Hippocampal formation (tissue), 2 donors: ENCODE measurements at regions not wholly inside any gene's neighbourhood (a gene's known extent, or its start where the extent isn't known, plus 50 kb on each side); places are given as distances from the start of the nearest gene placed in this dataset.
A peak's percentile ranks its signal among the peaks of the same experiment; 100 is the strongest.

Experiments
- DNase-seq, 2 donors: peaks; one replicate each; lab custom pipeline; 2025; lab: John Stamatoyannopoulos, UW

GRCh38 chr12:127742231-127742630 lies 524.7 kb upstream of the TMEM132C start:
- no peak for DNase-seq

DNA sequence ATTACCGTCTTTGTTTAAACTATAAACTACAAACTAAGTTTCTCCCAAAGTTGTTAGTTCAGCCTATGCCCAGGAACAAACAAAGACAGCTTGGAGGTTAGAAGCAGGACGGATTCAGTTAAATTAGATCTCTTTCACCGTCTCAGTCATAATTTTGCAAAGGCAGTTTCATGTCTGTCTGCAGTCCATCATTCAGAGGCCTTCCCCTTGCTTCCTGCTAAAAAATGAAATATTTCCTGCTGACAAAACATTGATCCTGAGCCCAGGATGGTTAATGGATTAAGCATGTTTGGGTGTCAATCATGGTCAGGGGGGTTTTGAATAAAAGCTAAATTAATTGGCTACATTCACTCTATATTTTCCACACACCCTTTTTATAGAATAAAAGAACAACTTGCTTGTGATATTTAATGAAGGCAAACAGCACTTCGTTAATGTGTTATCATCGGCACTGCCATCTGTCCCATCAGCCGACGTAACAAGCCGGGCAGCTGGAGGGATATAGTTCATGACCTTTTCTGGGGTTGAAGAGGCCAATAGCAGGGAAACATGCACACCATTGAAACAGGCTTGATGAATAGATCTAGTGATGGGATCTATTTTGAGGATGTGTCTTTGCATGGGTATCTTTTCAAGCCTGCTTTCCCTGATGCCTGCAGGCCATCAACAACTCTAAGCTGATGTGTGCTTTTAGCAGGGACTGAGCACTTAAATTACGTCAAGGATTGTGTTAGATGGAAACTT lies 521.3 kb upstream of the TMEM132C start:
- DNase-seq: no peak

GRCh38 chr12:127749416-127749815 lies 517.6 kb upstream of the TMEM132C start:
- DNase-seq: no peak

DNA sequence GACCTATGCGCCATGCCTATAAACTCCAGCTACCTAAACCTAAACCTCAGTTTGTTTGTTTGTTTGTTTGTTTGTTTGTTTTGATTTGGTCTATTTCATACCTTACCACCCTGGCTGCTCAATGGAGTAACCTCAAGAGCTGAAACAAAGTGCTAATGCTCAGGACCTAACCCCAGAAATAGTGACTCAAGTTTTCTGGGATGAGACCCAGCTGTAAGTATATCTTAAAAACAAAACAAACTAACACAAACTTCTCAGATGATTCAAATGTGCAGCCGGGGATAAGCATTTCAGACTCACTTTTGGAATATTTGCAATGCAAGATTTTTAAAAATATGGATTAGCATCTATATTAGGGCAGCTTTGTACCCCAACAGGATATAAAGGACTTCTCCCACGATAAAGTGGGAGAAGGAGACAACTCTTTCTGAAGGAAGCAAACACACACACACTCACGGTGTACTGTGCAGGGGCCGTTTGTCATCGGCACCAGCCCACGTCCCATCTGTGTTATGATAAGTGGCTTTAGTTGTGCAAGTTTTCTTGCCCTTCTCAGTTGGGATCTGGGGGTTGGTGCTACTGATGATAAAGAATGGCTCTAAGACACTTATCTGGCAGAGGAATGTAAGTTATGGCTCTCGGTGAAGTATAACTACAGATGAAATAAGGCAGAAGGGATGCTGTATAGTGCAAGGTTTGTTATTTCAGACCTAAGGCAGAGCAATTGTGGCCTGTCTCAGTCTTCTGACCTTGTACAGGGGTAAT lies 516.7 kb upstream of the TMEM132C start:
- DNase-seq: no peak

- no peak for DNase-seq
Measured at GRCh38 chr12:127752802-127753201, 514.2 kb upstream of the TMEM132C start.

DNA sequence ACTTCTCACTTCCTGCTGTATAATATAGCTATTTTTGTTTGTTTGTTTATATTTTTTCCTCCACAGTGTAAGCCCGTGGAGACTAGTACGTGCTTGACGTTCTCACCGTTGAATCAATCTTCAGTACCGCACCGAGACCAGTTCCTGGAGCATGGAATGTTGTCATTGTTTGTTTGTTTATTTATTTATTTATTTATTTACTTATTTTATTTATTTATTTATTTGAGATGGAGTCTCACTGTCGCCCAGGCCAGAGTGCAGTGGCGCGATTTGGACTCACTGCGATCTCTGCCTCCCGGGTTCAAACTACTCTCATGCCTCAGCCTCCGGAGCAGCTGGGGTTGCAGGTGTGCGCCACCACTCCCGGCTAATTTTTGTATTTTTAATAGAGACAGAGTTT lies 506.6 kb upstream of the TMEM132C start:
- no peak for DNase-seq

DNA sequence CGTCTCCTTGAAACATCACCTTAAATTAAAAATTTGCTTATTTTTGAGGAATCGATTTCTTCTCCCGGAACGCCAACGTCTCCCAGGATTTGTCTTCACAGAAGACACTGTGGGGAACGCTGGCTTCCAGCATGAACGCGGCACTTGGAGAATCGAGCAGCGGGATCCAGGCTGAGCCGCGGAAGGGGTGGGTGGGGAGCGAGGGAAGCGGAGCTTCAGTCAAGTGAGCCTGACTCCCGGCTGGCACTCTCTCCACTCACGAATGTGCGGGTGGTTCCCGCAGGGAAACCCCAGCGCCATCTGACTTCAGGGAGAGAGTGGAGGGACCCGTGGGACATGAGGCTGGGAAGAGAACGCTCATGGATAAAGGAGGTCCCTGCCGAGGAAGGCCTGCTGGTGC lies 506.0 kb upstream of the TMEM132C start:
- no peak for DNase-seq

DNA sequence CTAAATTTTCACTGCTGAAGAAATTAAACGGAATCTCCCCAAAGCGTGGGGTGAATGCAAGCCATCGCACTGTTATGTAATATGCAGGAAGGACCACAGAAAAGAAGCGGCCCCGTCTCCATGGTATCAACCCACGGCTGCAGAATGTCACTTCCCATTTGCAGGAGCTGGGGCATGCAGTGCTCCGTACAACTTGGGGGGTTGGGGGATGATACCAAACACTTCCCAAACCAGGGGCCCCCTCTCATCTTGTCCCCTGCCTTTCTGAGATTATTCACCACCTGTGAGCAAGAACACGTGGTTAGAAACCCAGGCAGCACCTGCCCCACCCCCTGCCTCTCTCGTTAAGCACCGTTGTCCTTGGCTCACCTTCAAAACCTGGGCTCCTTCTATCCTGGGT lies 505.1 kb upstream of the TMEM132C start:
- DNase-seq: peak in 1 of 2 donors; percentile 36

- DNase-seq: no peak
Measured at GRCh38 chr12:127767656-127768055, 499.3 kb upstream of the TMEM132C start.

GRCh38 chr12:127770118-127770517 lies 496.9 kb upstream of the TMEM132C start:
- DNase-seq: no peak

DNA sequence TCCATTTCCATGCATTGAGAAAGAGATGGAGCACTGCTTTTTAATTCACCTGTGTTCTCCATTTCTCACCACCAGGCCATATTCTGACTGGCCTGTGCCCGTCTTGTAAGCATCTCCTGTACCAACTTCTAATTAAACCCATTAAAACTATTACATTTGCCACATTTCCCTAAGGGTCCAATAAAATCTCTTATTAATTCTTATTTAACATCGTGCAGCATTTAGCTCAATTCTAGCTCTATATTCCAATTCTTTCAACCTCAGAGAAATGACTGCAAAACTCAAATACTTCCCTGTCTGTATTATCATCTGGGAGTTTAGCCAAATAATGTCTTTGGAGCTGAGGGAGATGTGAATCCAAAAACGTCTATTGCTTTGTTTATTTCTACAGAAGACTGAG lies 495.4 kb upstream of the TMEM132C start:
- DNase-seq: no peak

DNA sequence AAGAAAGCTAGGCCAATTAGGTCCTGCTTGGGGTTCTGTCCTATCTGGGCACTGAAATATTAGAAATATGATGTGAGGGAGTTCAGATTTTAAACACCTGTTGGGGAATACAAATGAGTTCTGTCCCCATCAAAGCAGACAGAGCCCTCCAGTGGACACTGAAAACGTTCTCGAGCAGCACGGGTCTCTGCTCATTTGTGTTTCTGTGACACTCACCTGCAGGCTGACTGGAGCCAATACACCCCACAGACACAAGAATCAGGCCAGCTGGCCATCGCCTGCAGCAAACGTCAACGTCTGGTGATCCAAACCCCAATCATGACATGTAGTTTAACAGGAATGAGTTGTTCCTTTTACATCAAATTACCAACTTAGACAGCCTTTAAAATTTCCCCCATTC lies 493.4 kb upstream of the TMEM132C start:
- DNase-seq: no peak

DNA sequence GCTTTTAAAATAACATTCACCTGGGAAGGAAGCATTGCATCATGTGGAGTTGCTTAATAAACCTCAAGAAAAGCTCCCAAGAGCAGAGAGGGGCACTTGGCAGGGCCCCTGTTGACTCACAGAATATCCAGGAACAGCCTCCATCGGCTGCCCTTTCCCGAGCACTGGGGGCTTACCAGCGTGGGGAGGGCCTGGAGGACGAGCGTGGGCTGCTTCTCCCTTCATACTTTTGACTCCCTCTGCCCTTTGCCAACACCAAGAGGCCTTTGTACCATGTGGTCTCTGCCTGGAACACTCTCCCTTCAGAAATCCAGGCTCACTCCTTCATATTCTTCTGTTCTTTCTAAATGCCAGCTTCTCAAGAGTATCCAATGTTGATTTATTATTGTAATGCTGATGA lies 492.1 kb upstream of the TMEM132C start:
- DNase-seq: no peak

- no peak for DNase-seq
Measured at GRCh38 chr12:127779301-127780045, 487.5 kb upstream of the TMEM132C start.

GRCh38 chr12:127780881-127781280 lies 486.1 kb upstream of the TMEM132C start:
- no peak for DNase-seq

- no peak for DNase-seq
Measured at GRCh38 chr12:127781336-127781735, 485.6 kb upstream of the TMEM132C start.

DNA sequence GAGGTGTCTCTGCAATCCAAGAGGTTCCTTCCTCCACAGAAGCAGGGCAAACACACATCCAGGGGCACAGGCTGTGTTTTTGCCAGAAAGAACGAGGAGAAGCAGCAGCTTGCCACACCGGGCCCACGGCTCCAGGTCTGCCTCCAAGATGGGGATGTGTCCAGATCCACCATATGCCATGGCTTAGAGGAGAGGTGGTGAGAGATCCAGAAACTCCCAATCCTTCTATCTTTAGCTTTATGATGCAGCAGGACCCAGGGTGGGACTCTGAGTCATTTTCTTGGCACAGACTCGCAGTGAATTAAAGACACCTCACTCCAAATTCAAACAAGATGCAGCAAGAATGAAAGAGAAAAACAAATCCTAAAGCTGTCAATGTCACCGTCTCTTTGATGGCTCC lies 481.4 kb upstream of the TMEM132C start:
- DNase-seq: peak in 1 of 2 donors; percentile 42

DNA sequence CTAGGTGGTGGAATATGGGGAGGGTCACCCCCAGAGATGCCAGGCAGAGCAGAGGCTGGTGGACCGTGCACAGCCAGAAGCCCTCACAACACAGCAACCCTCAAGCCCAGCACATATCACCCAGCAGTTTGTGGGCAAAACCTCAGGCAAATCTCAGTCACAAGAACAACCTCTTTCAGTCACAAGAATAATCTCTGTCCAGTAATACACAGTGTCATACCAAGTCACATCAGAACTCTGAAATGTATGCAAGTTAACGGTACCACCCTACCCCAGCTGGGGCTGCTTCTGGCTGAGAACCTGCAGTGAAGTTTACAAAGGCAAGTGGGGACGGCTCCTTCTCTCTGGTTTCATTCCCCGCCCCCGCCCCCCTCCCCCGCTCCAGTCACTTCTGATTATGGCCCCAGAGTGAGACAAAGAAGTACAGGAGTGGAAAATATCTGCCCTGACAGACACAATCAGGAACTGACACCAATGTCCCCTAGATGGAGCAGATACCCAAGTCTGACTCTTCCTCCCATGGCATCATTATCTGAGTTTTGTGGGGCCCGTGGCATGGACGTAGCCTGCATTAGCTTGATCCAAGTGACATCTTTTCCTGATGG lies 480.9 kb upstream of the TMEM132C start:
- peak in 1 of 2 donors; percentile 17 for DNase-seq

- no peak for DNase-seq
Measured at GRCh38 chr12:127787544-127787943, 479.4 kb upstream of the TMEM132C start.

DNA sequence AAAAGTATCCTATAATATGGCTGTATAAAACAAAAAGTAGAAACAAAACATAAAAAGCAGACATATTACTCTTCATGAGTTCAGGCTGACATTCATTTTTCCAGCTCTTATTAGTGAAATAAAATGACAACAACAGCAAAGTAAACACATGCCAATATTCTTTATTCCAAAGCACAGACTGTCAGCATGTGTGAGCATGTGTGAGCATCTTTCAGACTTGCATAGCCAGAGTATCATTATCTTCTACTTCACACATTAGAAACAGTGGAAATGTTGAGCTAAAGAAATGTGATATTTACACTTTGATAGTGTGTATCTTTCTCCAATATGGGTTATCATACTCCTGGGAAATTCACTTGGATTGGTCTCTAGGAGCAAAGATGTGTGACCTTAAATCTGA lies 476.6 kb upstream of the TMEM132C start:
- no peak for DNase-seq

DNA sequence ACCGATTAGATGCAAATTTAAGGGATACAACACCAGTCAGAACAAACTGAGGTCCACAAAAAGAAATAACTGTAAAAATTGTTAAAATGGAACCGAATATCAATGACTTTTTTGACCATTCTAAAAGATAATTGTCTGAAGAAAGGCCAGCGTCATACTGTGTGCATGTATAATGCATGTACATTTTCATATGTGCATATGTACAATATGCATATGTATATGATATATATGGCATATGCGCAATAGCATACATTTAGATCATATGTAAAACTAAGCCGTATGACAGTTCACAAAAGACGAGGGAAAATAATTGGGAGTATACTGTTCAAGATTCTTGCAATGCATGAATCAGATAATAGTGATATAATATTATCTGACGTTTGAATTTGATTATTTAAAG lies 475.8 kb upstream of the TMEM132C start:
- no peak for DNase-seq

- DNase-seq: no peak
Measured at GRCh38 chr12:127797918-127798317, 469.1 kb upstream of the TMEM132C start.
